Esophagus (tissue), 2 donors: ENCODE measurements at regions not wholly inside any gene's neighbourhood (a gene's known extent, or its start where the extent isn't known, plus 50 kb on each side); places are given as distances from the start of the nearest gene placed in this dataset.

Experiments used
- H3K27ac ChIP-seq, 2 donors: one replicate each; pipeline ENCODE4 v1.5.1; 2013; ENCODE audit warnings: low read depth in 2 of 2, mild to moderate bottlenecking in 2 of 2, inconsistent platforms in 1 of 2, low read length in 1 of 2, moderate library complexity in 1 of 2
- H3K27me3 ChIP-seq, 2 donors: one replicate each; pipeline ENCODE4 v1.6.1; 2013; ENCODE audit warnings: low read length in 2 of 2, control low read depth in 1 of 2, mild to moderate bottlenecking in 1 of 2; ENCODE audit not compliant: insufficient read depth in 2 of 2, control insufficient read depth in 1 of 2
- H3K36me3 ChIP-seq, 2 donors: one replicate each; pipeline ENCODE4 v1.6.1; 2013; ENCODE audit warnings: low read length in 1 of 2; ENCODE audit not compliant: control insufficient read depth in 2 of 2, insufficient read depth in 2 of 2
- H3K4me1 ChIP-seq, 2 donors: one replicate each; pipeline ENCODE4 v1.6.1; 2013; ENCODE audit warnings: low read length in 1 of 2; ENCODE audit not compliant: control insufficient read depth in 2 of 2, insufficient read depth in 2 of 2
- H3K4me3 ChIP-seq, 2 donors: one replicate each; pipeline ENCODE4 v1.5.1; 2013; ENCODE audit warnings: low read length in 2 of 2, mild to moderate bottlenecking in 2 of 2, low read depth in 1 of 2, moderate library complexity in 1 of 2
- H3K9me3 ChIP-seq, 2 donors: one replicate each; pipeline ENCODE4 v1.6.1; 2013; ENCODE audit warnings: mild to moderate bottlenecking in 2 of 2, low read depth in 1 of 2, low read length in 1 of 2, moderate library complexity in 1 of 2; ENCODE audit not compliant: control insufficient read depth in 2 of 2, insufficient read depth in 1 of 2
- WGBS, 2 donors: extraction: QIAGEN DNeasy Blood & Tissue Kit; methylation state at CpG; one replicate each; pipeline ENCODE4 v1.1.7; 2013; 5-methylcytosine and 5-hydroxymethylcytosine counted together
- donor health status: healthy with polysubstance abuse.
- donor health status: Bipolar disorder and iron deficiency.

DNA sequence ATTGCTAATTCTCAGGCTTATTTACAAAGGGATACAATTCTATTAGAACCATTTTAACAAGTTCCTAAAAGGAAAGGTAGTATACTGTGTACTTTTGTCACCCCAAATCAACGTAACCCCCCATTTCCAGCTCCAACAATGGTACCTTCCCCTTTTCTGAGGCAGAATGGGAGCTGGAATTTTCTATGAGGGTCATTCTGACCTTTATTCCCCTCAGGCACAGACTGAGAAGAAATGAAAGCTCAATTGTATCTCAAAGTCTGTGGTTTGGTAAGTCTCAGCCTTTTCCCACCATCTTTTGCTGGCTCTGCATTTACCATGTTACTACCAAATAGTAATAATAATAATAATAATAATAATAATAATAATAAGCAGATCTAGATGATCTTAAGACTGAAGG is 571.0 kb downstream of the RNF144B start:
- H3K27ac ChIP-seq = no peak overlapping the region
- 85 to 92% methylated on average over 1 of the region's 1 CpG for WGBS, 2 donors
- no peaks in the 10 kb centered on the region for H3K9me3 ChIP-seq

DNA sequence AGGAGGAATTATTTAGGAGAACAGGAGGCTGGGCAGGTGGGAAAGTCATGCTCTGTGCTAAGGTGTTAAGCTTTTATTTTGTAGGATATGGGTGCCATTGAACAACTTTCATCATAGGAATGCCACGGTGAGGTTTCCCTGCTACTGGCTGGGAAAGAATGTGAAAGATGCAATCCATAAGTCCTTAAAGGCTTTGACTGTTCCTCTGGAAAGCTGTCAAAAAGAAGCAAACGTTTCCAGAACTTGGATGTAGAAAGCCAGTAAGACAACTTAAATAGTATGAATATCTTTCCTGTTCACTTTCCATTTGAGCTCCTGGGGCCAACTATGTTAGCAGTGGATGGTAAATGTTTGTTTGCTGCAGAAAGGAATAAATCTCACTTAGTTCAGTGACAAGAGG is 574.4 kb downstream of the RNF144B start:
- no peaks in the 10 kb centered on the region for H3K9me3 ChIP-seq
- no peak overlapping the region for H3K27ac ChIP-seq
- no peak overlapping the region for H3K4me3 ChIP-seq
- WGBS, 2 donors = 36 to 39% methylated on average over 2 of the region's 2 CpGs
- no peaks in the 10 kb centered on the region for H3K27me3 ChIP-seq
- H3K4me1 ChIP-seq = peaks cover 0 to 2% of the 10 kb centered on the region in 2 donors
- H3K36me3 ChIP-seq = no peaks in the 10 kb centered on the region

More for the DNA sequence above, 571.0 kb downstream of the RNF144B start:
- no peaks in the 10 kb centered on the region for H3K27me3 ChIP-seq
- no peak overlapping the region for H3K4me3 ChIP-seq
- H3K36me3 ChIP-seq = no peaks in the 10 kb centered on the region
- peaks cover 0 to 2% of the 10 kb centered on the region in 2 donors for H3K4me1 ChIP-seq

DNA sequence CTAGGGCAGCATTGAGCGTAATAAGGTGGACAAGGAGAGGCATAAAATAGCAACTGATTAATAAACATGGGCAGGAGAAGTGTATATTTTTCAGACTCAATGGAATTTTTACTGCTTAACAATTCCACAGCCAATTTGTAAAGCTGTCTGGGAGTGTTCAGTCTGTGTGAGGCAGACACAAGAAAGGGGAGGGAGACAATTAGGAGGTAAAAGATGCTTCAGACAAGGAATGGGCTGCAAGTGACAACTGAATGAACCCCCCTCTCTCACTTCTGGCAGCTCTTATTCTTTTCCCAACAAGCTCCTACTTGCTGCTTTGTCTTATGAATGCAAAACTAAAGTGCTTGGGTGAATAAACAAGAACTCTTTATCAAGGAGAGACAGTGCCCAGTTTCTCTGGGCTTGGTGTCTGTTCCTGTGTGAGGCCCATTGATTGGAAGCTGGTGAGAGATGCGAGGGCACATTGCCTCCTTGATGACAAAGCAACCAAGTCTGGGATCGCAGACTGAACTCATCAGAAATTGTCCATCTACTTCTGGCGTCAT is 575.3 kb downstream of the RNF144B start:
- WGBS, 2 donors = 74 to 76% methylated on average over 4 of the region's 4 CpGs

DNA sequence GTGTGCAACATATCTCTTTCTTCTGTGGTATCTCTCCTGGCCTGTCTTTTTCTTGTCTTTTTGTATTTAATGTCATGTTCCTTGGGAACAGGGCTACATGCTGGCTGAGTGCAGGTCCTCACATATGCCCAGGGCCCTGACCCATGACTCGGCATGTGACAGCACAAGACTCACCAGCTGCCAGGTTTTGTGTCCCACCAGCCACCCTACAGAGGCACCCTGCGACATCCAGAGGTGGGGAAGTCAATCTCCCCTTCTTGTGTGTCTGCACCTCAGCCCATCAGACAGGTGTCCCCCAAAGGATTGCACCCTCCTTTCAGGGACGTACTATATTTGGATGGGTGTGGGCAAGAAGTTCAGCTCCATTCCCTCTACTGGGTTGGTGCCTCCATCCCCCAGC is 576.3 kb downstream of the RNF144B start:
- Histone ChIP-seq H3K4me3 (no peak overlapping the region), H3K36me3 (no peaks in the 10 kb centered on the region), H3K9me3 (no peaks in the 10 kb centered on the region), H3K27me3 (no peaks in the 10 kb centered on the region), H3K27ac (no peak overlapping the region), H3K4me1 (peaks cover 0 to 2% of the 10 kb centered on the region in 2 donors)
- WGBS, 2 donors = 91 to 97% methylated on average over 3 of the region's 3 CpGs

More for the DNA sequence above, 575.3 kb downstream of the RNF144B start:
- no peak overlapping the region for H3K27ac ChIP-seq
- no peak overlapping the region for H3K4me3 ChIP-seq
- H3K27me3 ChIP-seq = no peaks in the 10 kb centered on the region
- peaks cover 0 to 2% of the 10 kb centered on the region in 2 donors for H3K4me1 ChIP-seq
- H3K9me3 ChIP-seq = no peaks in the 10 kb centered on the region
- no peaks in the 10 kb centered on the region for H3K36me3 ChIP-seq

DNA sequence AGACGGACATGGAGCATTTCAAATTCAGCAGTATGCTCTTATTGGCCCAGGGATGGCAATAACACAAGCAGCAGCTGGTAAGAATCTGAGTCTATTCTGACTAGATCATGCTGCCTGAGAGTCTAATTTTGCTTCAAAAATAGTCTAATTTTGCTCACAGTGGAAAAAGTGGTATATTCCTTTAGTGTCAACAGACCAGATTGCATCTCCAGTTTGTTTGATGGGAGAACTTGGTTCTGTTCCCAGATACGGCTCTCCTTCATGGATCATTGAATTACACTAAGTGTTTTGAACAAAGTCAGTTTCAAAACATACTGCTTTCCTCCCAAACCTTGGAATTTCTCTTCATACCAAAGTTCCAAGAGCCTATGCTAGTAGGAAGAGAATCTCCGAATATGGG is 586.1 kb downstream of the RNF144B start:
- H3K9me3 ChIP-seq = no peaks in the 10 kb centered on the region
- H3K4me3 ChIP-seq = no peak overlapping the region
- no peaks in the 10 kb centered on the region for H3K4me1 ChIP-seq
- no peak overlapping the region for H3K27ac ChIP-seq
- WGBS, 2 donors = 47 to 59% methylated on average over 3 of the region's 3 CpGs
- no peaks in the 10 kb centered on the region for H3K36me3 ChIP-seq
- H3K27me3 ChIP-seq = no peaks in the 10 kb centered on the region

DNA sequence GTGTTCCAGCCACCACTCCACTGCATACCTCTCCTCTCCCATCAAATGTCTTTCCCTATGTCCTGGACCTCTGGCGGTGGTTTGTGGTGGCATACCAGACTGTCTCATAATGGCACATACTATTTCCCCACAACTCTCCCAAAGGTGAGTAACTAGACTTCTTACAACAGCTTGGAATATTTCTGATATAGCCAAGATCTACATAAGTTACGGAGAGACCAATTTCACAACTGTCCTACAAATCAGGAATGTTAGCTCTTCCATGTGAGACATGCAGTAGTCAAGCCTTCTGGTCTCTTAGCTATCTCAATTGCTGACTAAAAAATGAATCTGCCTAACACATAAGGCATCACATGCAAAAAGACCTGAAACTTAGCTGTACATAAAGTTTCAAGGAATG is 588.9 kb downstream of the RNF144B start:
- Histone ChIP-seq H3K9me3 (no peaks in the 10 kb centered on the region), H3K36me3 (no peaks in the 10 kb centered on the region), H3K4me3 (no peak overlapping the region), H3K27ac (no peak overlapping the region), H3K27me3 (no peaks in the 10 kb centered on the region), H3K4me1 (no peaks in the 10 kb centered on the region)
- WGBS, 2 donors = 90 to 94% methylated on average over 2 of the region's 2 CpGs

DNA sequence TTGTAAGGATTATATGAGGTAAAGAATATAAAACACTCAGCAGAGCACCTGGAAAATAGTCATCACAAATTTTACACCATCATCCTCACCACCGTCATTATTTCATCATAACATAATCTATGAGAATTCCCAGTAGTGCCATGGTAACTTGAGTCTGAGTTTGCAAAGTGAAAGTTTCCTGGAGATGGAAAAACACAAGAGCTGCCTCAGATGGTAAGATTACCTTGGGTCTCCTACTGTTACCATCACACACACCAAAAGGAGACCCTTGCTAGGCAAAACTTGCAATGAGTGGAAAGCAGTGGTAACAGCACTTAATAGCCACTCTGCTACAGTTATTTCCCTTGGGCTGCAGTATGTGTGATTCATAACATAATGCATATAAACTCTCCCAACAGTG is 589.8 kb downstream of the RNF144B start:
- H3K27me3 ChIP-seq = no peaks in the 10 kb centered on the region
- no peaks in the 10 kb centered on the region for H3K36me3 ChIP-seq
- no peak overlapping the region for H3K4me3 ChIP-seq
- 64 to 76% methylated on average over 1 of the region's 1 CpG for WGBS, 2 donors
- H3K9me3 ChIP-seq = no peaks in the 10 kb centered on the region
- no peak overlapping the region for H3K27ac ChIP-seq
- no peaks in the 10 kb centered on the region for H3K4me1 ChIP-seq

DNA sequence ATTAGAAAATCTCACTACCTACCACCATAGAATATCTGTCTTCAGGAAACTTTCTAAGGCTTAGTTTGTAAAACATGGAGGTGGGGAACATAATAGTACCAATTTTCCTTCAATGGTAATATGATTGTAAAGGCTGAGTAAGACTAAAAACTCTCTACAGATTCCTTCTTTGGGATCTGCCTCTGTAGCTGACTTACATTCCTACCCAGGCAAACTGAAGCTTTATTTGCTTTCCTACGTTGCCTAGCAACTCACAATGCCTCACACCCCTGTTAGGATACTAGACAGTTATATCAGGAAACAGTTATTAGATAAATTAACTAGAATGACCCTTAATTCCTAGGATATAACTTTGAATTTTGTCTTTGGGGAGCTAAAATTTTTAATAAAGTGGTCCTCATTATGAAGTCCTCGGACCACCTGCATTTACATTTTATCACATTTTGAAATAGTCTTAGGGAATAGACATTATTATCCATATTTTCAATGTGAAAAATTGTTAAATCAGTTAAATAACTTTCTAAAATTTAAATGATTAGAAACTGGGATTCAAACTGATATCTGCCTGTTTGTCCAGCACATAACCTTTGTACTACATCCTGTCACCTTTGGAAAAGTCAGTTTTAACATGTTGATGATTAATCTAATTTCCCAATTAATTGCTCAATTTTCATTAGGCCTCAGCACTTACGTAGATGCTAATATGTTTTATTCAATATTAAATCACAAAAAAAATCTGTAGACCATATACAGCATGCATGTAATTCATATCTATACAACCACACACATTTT is 591.4 kb downstream of the RNF144B start:
- H3K4me1 ChIP-seq = no peaks in the 10 kb centered on the region
- no peaks in the 10 kb centered on the region for H3K27me3 ChIP-seq
- H3K36me3 ChIP-seq = no peaks in the 10 kb centered on the region
- no peak overlapping the region for H3K27ac ChIP-seq
- WGBS, 2 donors = 57 to 58% methylated on average over 3 of the region's 3 CpGs
- no peaks in the 10 kb centered on the region for H3K9me3 ChIP-seq
- H3K4me3 ChIP-seq = no peak overlapping the region

DNA sequence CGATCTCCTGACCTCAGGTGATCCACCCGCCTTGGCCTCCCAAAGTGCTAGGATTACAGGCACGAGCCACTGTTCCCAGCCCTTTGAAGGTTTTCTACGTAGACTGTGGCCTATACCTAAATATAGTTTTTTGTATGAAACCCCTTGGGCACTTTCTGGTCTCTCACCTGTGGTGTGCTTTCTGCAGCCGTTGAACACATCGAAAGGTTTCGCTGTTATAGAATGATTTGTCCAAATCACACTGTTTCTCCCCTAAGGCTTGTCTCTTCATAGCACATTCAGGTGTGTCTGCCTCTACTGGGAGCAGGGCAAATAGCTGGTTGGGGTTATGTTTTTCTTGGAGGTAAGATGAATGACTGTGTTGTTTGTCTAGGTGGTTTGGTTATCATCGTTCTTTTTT is 597.9 kb downstream of the RNF144B start:
- Histone ChIP-seq H3K36me3 (no peaks in the 10 kb centered on the region), H3K9me3 (no peaks in the 10 kb centered on the region), H3K4me3 (no peak overlapping the region), H3K27ac (no peak overlapping the region), H3K4me1 (peaks cover 0 to 3% of the 10 kb centered on the region in 2 donors), H3K27me3 (no peaks in the 10 kb centered on the region)
- 83 to 92% methylated on average over 8 of the region's 8 CpGs for WGBS, 2 donors

DNA sequence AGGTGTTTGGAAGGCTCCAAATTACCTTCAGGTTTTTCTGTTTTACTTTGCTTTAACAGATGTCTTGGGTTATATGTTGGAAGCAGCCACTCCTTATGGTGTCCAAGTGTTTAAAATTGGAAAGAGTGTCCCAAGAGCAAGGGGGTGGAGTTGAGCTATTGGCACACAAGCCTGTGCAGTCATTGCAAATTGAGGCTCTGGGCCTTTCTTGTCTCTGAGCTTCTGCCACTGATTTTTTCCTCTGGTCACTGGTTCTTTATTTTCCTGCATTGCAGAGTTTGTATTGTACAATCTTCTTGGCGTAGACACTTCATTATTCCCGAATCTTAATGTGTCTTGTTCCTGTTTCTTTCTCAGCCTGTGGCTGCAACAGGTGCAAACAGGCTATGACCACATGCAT is 598.8 kb downstream of the RNF144B start:
- H3K9me3 ChIP-seq = no peaks in the 10 kb centered on the region
- H3K27ac ChIP-seq = no peak overlapping the region
- WGBS, 2 donors = 60 to 63% methylated on average over 2 of the region's 2 CpGs
- peaks cover 0 to 3% of the 10 kb centered on the region in 2 donors for H3K4me1 ChIP-seq
- no peaks in the 10 kb centered on the region for H3K27me3 ChIP-seq
- no peaks in the 10 kb centered on the region for H3K36me3 ChIP-seq
- H3K4me3 ChIP-seq = no peak overlapping the region
